ENCODE measurements at regions not wholly inside any gene's neighbourhood (a gene's known extent, or its start where the extent isn't known, plus 50 kb on each side); places are given as distances from the start of the nearest gene placed in this dataset.
A peak's percentile ranks its signal among the peaks of the same experiment; 100 is the strongest.

- no peak for DNase-seq (ENCODE audit: extremely low read depth, low read depth)
- TF ChIP-seq CTCF (IDR thresholded peaks at IDR 0.05; ENCODE audit: low read depth, low read length, missing control alignments): no peak
- H3K4me3 ChIP-seq (replicated peaks; ENCODE audit: low read depth, low read length): no peak overlapping the region
These were observed 85.4 kb upstream of the RALY start for GRCh38 chr20:33908336-33908735.

DNA sequence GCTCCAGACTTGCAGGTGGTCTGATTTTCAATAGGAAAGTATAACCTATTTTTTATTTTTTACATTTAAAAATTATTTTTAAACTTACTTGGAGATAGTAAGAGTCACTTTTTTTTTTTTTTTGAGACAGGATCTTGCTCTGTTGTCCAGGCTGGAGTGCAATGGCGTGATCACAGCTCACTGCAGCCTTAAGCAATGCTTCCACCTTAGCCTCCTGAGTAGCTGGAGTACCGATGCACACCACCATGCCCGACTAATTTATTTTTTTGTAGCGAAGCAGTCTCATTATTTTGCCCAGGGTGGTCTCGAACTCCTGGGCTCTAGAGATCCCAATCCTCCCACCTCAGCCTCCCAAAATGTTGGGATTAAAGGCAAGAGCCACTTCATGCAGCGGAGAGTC, 84.8 kb upstream of the RALY start:
- no peak for TF ChIP-seq CTCF (IDR thresholded peaks at IDR 0.05; ENCODE audit: low read depth, low read length, missing control alignments)
- H3K4me3 ChIP-seq (replicated peaks; ENCODE audit: low read depth, low read length): no peak overlapping the region
- DNase-seq (ENCODE audit: extremely low read depth, low read depth): no peak

DNA sequence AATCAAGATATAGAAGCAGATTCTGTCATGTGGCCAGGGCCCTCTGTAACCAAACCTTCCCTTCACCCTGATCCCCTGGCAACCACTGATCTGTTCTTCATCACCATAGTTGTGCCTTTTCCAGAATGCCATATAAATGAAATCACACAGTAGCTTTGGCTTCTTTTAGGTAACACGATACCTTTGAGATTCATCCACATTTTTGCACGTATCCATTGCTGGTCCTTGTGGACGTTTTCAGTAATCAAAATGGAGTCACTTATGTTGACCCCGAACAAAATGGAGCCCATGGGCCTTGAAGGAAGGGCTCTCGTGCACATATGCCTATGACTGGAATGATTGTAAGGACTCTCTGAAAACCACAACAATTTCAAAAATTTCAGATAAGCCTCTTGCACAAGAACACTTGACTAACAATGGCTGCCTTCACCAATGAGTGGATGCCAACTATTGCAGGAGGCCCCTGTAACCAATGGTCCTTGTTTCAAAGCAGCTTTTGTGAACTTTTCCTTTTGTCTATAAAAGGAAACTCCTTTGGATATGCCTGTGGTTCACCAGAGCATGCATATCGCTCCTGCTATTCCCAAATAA, 84.3 kb upstream of the RALY start:
- DNase-seq (ENCODE audit: extremely low read depth, low read depth): peak; percentile 56
- H3K4me3 ChIP-seq (replicated peaks; ENCODE audit: low read depth, low read length): no peak overlapping the region
- no peak for TF ChIP-seq CTCF (IDR thresholded peaks at IDR 0.05; ENCODE audit: low read depth, low read length, missing control alignments)

- no peak overlapping the region for H3K4me3 ChIP-seq (replicated peaks; ENCODE audit: low read depth, low read length)
- TF ChIP-seq CTCF (IDR thresholded peaks at IDR 0.05; ENCODE audit: low read depth, low read length, missing control alignments): no peak
- no peak for DNase-seq (ENCODE audit: extremely low read depth, low read depth)
These were observed 83.7 kb upstream of the RALY start for GRCh38 chr20:33910056-33910455.

- H3K4me3 ChIP-seq (replicated peaks; ENCODE audit: low read depth, low read length): no peak overlapping the region
- DNase-seq (ENCODE audit: extremely low read depth, low read depth): no peak
- no peak for TF ChIP-seq CTCF (IDR thresholded peaks at IDR 0.05; ENCODE audit: low read depth, low read length, missing control alignments)
These were observed 83.0 kb upstream of the RALY start for GRCh38 chr20:33910529-33911327.

DNA sequence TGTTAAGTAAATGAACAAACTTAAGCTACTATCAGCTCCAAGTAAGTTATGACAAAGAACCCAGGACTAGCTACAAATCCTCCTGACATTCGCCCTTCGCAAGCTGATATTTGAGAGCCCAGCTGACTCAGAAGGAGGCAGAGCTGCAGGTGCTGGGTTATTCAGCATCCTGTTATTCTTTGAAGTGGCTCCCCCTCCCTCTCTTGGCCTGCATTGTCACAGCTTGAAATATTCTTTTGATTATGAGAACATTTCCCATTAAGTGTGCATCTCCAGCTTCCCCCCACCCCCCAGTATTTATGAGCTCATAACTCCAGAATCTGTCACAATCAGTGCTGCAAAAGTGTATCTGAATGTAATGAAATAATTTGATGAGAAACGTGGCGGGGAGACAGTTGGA, 78.8 kb upstream of the RALY start:
- TF ChIP-seq CTCF (IDR thresholded peaks at IDR 0.05; ENCODE audit: low read depth, low read length, missing control alignments): no peak
- DNase-seq (ENCODE audit: extremely low read depth, low read depth): peak; percentile 36
- no peak overlapping the region for H3K4me3 ChIP-seq (replicated peaks; ENCODE audit: low read depth, low read length)

All from HFF-Myc (cell line).